GM21447 (cell line): ENCODE measurements at regions not wholly inside any gene's neighbourhood (a gene's known extent, or its start where the extent isn't known, plus 50 kb on each side); places are given as distances from the start of the nearest gene placed in this dataset.

Source experiments
- ATAC-seq: cut with Tn5 transposase; IDR thresholded peaks from one replicate; pipeline ENCODE4 v1.9.1; 2021; ENCODE audit not compliant: unreplicated experiment

GRCh38 chr16:51691109-51691508 is 540.0 kb upstream of the SALL1 start:
- no peak for ATAC-seq

- no peak for ATAC-seq
Observed at GRCh38 chr16:51685498-51685897, 534.4 kb upstream of the SALL1 start.

DNA sequence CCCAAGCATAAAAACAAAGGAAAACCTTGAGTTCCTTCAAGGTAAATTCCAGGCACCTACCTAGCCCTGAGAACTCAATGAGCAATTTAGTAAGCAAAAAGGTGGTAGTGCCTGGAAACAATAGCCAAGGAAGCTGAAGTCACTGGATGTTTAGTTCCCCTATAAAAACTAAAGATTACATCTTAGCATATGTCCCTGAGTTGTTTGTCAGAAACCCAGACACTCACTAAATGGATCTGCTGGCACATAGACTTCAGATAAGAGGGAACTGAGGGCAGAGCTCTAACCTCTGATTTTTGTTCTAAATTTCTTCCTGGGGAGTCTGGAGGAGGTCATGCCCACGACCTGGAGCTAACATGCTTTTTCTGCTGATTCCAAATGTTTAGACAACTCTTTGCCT is 532.8 kb upstream of the SALL1 start:
- ATAC-seq = no peak

DNA sequence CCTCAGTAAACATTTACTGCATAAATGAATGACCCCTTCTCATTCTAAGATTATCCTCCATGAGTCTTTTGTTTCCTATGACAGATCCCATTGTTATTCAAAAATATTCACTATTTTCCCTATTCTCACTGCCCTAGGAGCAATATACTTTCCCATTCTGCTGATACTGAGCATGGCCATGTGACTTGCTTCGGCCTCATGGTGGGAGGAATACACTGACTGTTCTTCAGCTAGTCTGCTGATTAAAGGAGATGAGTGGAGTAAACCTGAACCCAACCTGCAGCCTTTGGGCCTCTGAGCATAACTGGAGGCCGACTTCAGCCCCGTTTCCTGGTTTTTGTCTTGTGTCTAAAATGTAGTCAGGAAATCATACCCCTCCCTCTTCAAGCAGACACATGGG is 531.8 kb upstream of the SALL1 start:
- ATAC-seq = no peak

- no peak for ATAC-seq
Observed at GRCh38 chr16:51674615-51675014, 523.5 kb upstream of the SALL1 start.

DNA sequence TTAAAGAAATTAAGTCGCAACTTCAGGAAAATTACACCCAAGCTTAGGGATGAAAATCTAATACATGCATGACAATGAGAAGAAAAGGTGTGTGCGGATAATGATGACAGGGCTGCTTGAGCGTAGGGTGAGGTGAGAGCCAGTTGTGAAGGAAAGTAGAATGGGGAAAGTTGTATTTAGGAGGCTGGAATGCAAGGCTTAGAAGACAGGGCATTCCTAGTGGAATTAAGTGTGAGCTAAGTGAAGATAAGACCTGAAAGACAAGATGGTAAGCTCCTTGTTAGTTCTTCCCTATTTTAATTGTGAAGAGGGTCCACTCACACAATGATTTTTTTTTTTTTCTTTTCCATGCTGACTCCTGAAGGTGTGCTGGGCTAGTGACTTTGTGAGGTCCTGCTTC is 519.5 kb upstream of the SALL1 start:
- no peak for ATAC-seq

DNA sequence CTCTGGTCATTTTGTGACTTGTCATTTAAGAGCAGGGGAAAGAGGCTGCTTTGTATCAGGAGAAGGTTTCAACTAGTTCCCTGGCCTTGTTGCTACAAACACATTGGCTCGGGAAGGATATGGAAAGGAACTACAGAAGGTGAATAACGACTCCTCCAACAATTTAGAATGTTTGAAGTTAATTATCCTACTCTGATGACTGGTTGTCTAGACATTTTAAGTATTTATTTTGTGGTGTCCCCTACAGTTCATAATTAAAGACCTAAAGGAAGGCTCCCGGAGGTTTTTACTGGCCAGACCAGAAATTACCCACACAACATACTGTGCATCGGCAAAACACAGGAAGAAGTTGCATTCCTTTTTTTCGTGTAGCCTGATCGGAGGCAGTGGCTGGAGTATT is 515.8 kb upstream of the SALL1 start:
- ATAC-seq = no peak

DNA sequence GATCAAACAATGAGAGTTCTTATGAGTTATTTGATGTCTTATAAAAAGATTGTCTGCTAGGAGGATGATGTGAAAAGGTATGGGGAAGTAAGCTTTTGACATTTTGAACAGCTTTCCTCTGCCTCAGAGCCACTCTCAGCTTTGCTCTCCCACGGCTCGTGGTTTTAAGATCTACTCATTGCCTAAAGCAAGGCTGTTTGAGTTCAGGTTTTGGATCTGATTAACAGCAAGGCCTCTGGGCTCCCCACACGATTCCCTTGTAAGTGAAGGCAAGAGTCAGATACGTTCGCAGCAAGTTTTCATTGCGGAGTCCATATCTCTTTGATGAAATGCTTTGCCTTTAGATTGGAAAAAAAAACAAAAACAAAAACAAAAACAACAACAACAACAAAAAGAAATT is 515.0 kb upstream of the SALL1 start:
- no peak for ATAC-seq

DNA sequence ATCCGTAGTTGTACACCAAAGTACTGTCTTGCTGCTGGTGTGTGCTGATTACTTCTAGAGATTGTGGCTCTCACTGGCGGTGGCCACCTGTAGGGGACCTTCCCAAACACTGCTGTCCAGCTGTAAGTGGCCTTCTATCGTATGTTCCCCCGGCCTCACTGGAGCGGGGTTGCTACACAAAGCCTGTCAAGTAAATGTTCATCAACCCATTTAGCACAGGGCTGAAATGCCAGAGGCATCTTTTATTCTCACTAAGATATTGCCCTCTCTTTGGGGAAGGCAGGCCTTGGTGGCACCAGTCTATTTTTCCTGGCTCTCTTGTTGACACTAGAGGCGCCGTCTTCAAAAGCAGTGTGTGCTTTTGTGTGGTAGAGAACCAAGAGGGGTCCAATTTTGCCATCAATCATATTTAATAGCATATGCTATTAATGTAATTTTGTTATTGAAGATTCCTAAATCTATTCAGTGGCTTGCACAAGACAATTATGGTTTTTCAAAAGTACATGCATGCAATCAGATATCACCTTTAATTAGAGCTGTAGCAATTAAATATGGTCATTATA is 514.4 kb upstream of the SALL1 start:
- no peak for ATAC-seq

DNA sequence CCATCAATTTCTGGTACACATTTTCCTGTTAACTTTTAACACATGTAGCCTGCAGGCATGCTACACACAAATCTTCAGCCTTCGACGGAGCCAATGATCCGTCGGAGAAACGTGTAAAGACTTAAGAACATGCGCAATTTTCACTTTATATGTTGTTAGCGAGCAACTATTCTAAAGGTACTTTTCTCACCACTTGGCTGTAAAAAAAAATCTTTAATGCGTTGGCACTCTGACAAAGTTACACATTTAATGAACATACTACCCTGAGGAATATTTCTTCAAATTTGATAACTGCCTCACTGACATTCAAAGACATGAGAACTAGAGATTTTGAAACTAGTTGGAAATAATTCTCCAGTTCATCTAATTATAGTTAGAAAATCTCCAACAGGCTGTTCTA is 507.5 kb upstream of the SALL1 start:
- no peak for ATAC-seq

DNA sequence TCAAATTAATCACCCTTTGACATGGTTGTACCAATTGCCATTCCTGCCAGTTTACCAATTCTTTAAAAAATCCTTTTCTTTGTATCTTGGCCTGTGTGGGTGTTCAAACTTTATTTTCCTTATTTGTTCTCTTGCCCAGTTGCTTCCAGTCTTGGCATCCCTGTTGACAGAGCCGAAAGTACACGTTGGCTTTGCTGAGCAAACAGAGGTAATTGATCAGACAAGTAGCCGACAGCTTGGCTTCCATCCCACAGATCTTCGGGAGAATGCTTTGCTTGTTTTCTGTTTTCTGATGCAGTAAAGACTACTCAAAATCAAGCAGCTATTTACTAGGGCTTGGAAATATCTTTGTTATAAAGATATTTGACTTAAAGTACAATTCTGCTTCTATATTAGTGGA is 506.8 kb upstream of the SALL1 start:
- ATAC-seq = no peak

DNA sequence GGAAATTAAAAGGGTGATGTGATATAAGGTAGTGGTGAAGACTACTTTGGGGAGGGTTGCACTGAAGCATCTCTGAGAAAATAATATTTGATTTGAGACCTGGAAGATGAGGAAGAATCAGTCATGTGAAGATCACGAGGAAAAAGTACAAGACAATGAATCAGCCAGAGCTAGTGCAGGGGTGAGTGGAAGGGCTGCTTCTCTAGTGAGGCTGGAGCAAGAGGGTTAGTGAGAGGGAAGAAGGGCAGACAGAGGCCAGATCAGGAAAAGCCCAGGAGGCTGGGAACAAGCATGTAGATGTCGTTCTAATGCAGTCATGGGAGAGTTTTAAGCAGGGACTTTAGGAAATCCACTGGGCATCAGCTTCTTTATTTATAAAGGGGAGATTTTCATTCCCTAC is 504.2 kb upstream of the SALL1 start:
- ATAC-seq = no peak

DNA sequence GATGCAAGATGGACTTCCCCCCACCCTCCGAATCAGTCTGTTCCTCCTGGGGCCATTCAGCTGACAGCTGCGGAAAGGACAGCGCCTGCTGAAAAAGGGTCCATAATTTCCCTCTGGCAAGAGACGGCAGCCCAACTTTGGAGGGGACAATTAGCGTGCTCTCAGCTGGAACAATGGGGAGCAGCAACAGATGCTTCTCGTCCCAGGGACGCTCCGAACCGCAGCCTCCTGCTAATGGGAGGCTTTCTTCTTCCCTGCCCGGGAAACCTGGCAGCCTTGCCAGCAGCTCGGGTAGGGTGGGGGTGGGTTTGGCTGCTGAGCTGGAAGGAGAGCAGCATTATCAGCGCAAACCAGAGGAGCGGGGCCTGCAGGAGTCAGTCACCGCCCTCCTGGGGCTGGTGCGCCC is 500.0 kb upstream of the SALL1 start:
- no peak for ATAC-seq

DNA sequence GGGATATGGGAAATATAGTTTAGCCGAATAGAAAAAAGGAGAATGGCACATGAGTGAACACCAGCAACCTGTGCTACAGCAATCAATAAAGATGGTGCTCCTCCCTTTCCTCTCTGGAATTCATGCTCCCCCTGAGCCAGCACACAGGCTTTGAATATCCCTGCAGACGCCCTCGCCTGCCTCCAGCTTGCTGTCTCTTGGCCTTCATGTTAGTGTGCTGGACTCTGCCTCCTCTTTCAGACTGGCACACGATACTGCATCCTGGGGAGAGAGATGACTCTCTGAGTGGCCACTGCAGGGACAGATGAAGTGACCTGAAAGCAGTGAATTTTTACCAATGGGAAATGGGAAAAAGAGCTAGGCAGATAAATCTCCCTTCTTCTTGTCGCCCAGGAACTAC is 498.6 kb upstream of the SALL1 start:
- ATAC-seq = no peak

- no peak for ATAC-seq
Observed at GRCh38 chr16:51648526-51648925, 497.5 kb upstream of the SALL1 start.

- ATAC-seq = no peak
Observed at GRCh38 chr16:51641191-51641765, 490.2 kb upstream of the SALL1 start.

GRCh38 chr16:51640196-51640595 is 489.1 kb upstream of the SALL1 start:
- ATAC-seq = no peak

DNA sequence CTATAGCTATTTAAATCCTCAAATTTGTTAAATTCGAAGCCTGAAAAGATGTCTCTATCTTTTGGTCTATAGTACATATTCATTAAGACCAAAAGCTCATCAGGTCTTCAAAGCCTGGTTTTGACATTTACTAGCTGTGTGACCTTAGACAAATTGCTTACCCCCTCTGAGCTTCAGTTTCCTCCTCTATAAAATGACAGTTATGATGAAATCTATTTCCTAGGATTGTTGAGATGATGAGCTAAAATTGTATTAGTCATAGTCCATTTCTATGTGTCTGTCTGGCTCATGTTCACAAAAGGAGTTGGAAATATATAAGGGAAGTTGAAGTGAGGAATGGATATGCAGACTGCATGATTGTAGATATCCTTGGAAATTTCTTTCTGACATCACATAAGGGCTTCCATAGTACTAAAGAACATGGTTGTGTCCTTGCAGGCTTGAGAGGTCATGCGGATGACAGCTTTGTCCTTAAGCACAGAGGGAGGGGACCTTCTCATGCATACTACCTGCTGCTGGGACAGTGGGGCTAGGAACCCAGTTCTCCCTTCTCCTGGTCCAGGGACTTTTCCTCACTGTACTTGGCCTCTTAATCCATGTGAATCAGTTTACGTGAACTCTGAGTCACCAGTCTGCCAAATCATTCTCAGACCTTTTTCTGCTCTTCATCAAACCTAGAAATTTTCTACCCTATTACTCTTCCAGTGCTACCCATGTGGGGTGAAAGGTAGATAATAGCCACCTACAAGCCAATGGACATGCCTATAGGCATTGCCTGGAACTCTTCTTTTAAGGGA is 487.5 kb upstream of the SALL1 start:
- no peak for ATAC-seq

- ATAC-seq = no peak
Observed at GRCh38 chr16:51637770-51638094, 486.7 kb upstream of the SALL1 start.

DNA sequence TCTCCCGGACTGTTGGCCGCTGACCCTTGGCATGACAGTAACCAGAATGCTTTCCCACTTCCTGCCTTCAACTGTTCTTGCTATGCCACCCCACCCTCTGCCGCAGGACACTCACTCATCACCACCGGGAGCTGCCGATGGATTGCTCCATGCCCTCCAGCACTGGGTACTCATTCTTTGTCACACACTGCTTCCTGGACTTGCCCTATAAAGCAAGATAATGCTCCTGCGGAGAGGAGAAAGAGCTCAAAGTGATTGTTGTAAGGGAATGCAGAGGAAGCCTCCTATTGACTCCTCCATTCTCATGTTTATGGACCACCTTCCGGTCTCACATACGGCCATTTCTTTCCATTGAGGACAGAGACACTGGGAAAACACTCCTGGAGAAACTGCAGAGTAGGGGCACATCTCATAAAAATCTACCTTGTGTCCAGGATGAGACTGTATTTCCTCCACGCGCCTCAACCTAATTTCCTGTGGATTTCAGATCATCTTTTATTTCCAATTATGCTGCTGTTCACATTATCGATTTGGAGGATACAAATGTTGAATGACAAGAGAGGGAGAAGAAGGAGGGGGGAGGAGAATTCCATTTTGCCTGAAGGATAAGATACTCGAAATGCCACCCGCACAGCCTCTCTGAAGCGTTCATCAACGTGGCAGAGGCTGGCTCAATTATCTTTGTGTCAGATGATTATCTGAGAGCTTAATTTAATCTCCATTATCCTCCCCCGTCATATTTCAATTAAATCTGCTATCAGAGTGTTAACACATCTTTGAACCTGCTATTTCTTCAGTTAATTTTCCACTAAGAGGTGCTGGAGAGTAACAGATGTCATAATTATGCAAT is 486.1 kb upstream of the SALL1 start:
- no peak for ATAC-seq

GRCh38 chr16:51635181-51635580 is 484.1 kb upstream of the SALL1 start:
- no peak for ATAC-seq

GRCh38 chr16:51630076-51630475 is 479.0 kb upstream of the SALL1 start:
- ATAC-seq = no peak
